GM13976 (cell line): ENCODE measurements at regions not wholly inside any gene's neighbourhood (a gene's known extent, or its start where the extent isn't known, plus 50 kb on each side); places are given as distances from the start of the nearest gene placed in this dataset.

Experiments
- DNase-seq: peaks from one replicate; pipeline ENCODE4 v3.0.0; 2012; ENCODE audit warnings: low spot score
- CTCF ChIP-seq: IDR thresholded peaks from 2 replicates; pipeline ENCODE4 v1.5.1; 2012; ENCODE audit warnings: borderline replicate concordance, mild to moderate bottlenecking; ENCODE audit not compliant: insufficient read depth; ENCODE audit errors: extremely low read depth, missing control alignments, control extremely low read depth
- in situ Hi-C: fragments of 300-500 bp; cut with MboI; formaldehyde crosslinking; loops from one replicate; pipeline ENCODE4 v1.12.0; 2022; ENCODE audit warnings: low sequenced_read_pairs, mixed read lengths, inconsistent platforms; ENCODE audit not compliant: unreplicated experiment

GRCh38 chr2:138403431-138403927, 98.1 kb upstream of the SPOPL start:
- in situ Hi-C loops = no loop called here
- TF ChIP-seq CTCF = no peak
- no peak for DNase-seq

- TF ChIP-seq CTCF = no peak
- DNase-seq = no peak
- in situ Hi-C loops = no loop called here
Measured at GRCh38 chr2:138414014-138414413, 87.6 kb upstream of the SPOPL start.

- no peak for TF ChIP-seq CTCF
- in situ Hi-C loops = no loop called here
- DNase-seq = no peak
Measured at GRCh38 chr2:138415985-138416384, 85.6 kb upstream of the SPOPL start.

- no peak for TF ChIP-seq CTCF
- in situ Hi-C loops = no loop called here
- DNase-seq = no peak
Measured at GRCh38 chr2:138418453-138418852, 83.1 kb upstream of the SPOPL start.

GRCh38 chr2:138421315-138421970, 80.1 kb upstream of the SPOPL start:
- no peak for TF ChIP-seq CTCF
- in situ Hi-C loops = no loop called here
- no peak for DNase-seq

GRCh38 chr2:138421971-138422335, 79.6 kb upstream of the SPOPL start:
- DNase-seq = no peak
- in situ Hi-C loops = no loop called here
- no peak for TF ChIP-seq CTCF

GRCh38 chr2:138423198-138423597, 78.4 kb upstream of the SPOPL start:
- DNase-seq = no peak
- in situ Hi-C loops = no loop called here

More at GRCh38 chr2:138423198-138423597, 78.4 kb upstream of the SPOPL start:
- TF ChIP-seq CTCF = no peak
